ENCODE measurements at regions not wholly inside any gene's neighbourhood (a gene's known extent, or its start where the extent isn't known, plus 50 kb on each side); places are given as distances from the start of the nearest gene placed in this dataset.

GRCh38 chr2:219728991-219729487, 101.6 kb downstream of the SLC4A3 start:
- Histone ChIP-seq H3K23ac (ENCODE audit: insufficient read length, low read depth, low read length) (no peak overlapping the region), H2BK20ac (ENCODE audit: low read depth, low read length, poor library complexity, severe bottlenecking) (no peak overlapping the region), H3K18ac (ENCODE audit: insufficient read length, low read depth, low read length) (no peak overlapping the region), H3K23me2 (ENCODE audit: insufficient read length, low read depth, low read length, poor library complexity, severe bottlenecking) (no peaks in the 10 kb centered on the region), H3K27me3 (ENCODE audit: insufficient read depth, low read length) (no peaks in the 10 kb centered on the region), H3K14ac (ENCODE audit: insufficient read depth, low read length) (no peak overlapping the region), H3K79me1 (ENCODE audit: insufficient read depth, low read depth, low read length, poor library complexity, severe bottlenecking) (no peaks in the 10 kb centered on the region), H3K4me1 (ENCODE audit: insufficient read depth, low read length) (no peaks in the 10 kb centered on the region), H3K27ac (ENCODE audit: insufficient read length, low read depth, low read length) (no peak overlapping the region), H2BK5ac (ENCODE audit: insufficient read length, low read length) (no peak overlapping the region), H2AFZ (ENCODE audit: low read length) (no peak overlapping the region), H3K79me2 (ENCODE audit: insufficient read depth, low read length) (no peaks in the 10 kb centered on the region), H3T11ph (ENCODE audit: low read length) (no peak overlapping the region), H2BK12ac (ENCODE audit: insufficient read length, low read depth, low read length) (no peak overlapping the region), H4K91ac (ENCODE audit: insufficient read length, low read depth, low read length) (no peak overlapping the region), H3K4ac (ENCODE audit: low read depth, low read length) (no peak overlapping the region), H3K56ac (ENCODE audit: insufficient read length, low read depth, low read length) (no peak overlapping the region), H4K8ac (replicated peaks; ENCODE audit: insufficient read length, low read depth, low read length) (no peak overlapping the region), H3K9ac (ENCODE audit: extremely low read depth, insufficient read length, low read length) (no peak overlapping the region), H2BK120ac (ENCODE audit: low read depth, low read length, poor library complexity, severe bottlenecking) (no peak overlapping the region), H4K5ac (ENCODE audit: insufficient read length, low read depth, low read length) (no peak overlapping the region), H2AK5ac (ENCODE audit: insufficient read length, low read length) (no peak overlapping the region), H4K20me1 (ENCODE audit: control insufficient read depth, insufficient read depth, insufficient read length) (no peaks in the 10 kb centered on the region), H2BK15ac (ENCODE audit: low read depth, low read length) (no peak overlapping the region), H3K9me3 (ENCODE audit: control insufficient read depth, low read depth, low read length) (no peaks in the 10 kb centered on the region), H3K4me2 (ENCODE audit: insufficient read depth, insufficient read length, low read length) (no peak overlapping the region)
- Mint-ChIP-seq H3K27ac (no peak overlapping the region), H3K4me3 (no peak overlapping the region), H3K36me3 (ENCODE audit: insufficient read depth in 1 of 3, low read depth in 3 of 3) (no peaks in the 10 kb centered on the region), H3K4me1 (peaks cover 18 to 29% of the 10 kb centered on the region in 2 experiments), H3K27me3 (ENCODE audit: low read depth) (peaks cover 3% of the 10 kb centered on the region), H3K9me3 (no peaks in the 10 kb centered on the region)
- WGBS (ENCODE audit: extremely low coverage, insufficient read length, low lambda C conversion rate): no CpG with 5 or more reads among the region's 9 CpGs
- no peak for TF ChIP-seq CTCF (conservative IDR thresholded peaks at IDR 0.05)
- DNase-seq: no peak
